Stimulated activated effector memory CD8-positive, alpha-beta T cell treated with anti-CD3 and anti-CD28 coated beads, Interleukin-12 subunit alpha, Interleukin-12 subunit beta, amount 100 ng/mL, for 72 hours (primary cell): ENCODE measurements at regions not wholly inside any gene's neighbourhood (a gene's known extent, or its start where the extent isn't known, plus 50 kb on each side); places are given as distances from the start of the nearest gene placed in this dataset.

Experiments
- ATAC-seq: fragments of 150-1000 bp; cut with Tn5 transposase; 2 replicates; pipeline ENCODE4 v1.10.0; 2021
- DNase-seq, 2 donors: peaks; one replicate each; pipeline ENCODE4 v3.0.0; 2021 to 2022; ENCODE audit warnings: low spot score in 2 of 2
- H3K27ac Mint-ChIP-seq: one replicate; pipeline ENCODE4 v1.8.0; 2022; ENCODE audit warnings: mild to moderate bottlenecking, mixed read lengths
- H3K36me3 Mint-ChIP-seq: one replicate; pipeline ENCODE4 v1.8.0; 2022; ENCODE audit warnings: mild to moderate bottlenecking, mixed read lengths
- H3K4me1 Mint-ChIP-seq: one replicate; pipeline ENCODE4 v1.8.0; 2022; ENCODE audit warnings: mixed read lengths
- H3K4me3 Mint-ChIP-seq: one replicate; pipeline ENCODE4 v1.8.0; 2022; ENCODE audit warnings: mild to moderate bottlenecking, mixed read lengths
- H3K9me3 Mint-ChIP-seq: one replicate; pipeline ENCODE4 v1.8.0; 2022; ENCODE audit warnings: mixed read lengths

DNA sequence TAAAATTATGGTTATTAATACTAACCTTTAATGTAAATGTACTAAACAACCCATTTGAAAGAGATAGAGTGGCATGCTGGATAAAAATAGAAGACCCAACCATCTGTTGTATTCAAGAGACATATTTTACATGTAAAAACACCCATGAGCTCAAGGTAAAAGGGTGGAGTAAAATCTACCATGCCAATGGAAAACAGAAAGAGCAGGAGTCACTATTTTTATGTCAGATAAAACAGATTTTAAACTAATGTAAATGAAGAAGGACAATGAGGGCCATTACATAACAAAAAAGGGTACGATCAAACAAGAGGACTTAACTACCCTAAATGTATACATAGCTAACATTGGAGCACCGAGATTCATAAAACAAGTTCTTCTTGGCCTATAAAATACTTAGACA lies 66.3 kb downstream of the ITM2A start:
- H3K9me3 Mint-ChIP-seq: peaks cover 5% of the 10 kb centered on the region
- no peak for ATAC-seq
- H3K27ac Mint-ChIP-seq: no peak overlapping the region
- H3K4me1 Mint-ChIP-seq: no peaks in the 10 kb centered on the region
- no peak for DNase-seq
- H3K4me3 Mint-ChIP-seq: no peak overlapping the region
- H3K36me3 Mint-ChIP-seq: no peaks in the 10 kb centered on the region

DNA sequence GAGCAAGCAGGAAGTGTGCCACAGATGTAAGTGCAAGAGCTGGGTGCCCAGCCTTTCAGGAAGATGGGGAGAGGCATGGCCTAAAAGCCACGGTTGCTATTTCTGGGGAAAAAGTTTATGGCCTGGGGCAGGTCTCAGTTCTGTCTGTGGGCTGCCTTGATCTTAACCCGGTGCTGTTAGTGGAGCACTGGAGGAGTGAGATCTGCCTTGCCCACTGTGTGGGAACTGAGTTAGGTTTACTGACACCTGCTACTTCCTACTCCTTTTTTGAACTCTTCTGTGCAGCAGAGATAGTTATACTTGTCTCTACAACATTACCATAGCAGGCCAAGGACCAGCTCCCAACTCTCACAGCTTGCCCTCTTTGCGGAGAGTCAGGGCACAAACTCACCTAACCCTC lies 76.5 kb downstream of the ITM2A start:
- Mint-ChIP-seq H3K9me3 (peaks cover 10% of the 10 kb centered on the region), H3K36me3 (no peaks in the 10 kb centered on the region), H3K4me1 (peaks cover 17% of the 10 kb centered on the region), H3K4me3 (no peak overlapping the region), H3K27ac (no peak overlapping the region)
- no peak for ATAC-seq
- no peak for DNase-seq

DNA sequence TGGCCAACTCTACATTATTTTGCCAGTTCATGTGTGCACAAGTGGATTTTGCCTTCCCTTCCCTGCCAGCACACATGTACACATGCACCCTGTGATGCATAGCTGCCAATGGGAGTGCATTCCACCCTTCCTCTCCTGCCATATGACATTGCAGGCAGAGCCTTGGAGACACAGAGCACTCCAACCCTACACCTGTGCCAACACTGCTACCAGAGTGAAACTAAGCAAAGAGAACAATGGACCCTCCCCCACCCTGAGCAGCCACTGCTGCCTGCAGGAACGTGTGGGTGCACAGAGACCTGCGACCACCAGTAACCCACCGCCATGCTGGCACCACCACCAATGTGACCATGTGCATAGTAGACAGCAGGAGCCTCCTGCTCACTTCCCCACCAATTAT lies 78.4 kb downstream of the ITM2A start:
- Mint-ChIP-seq H3K4me1 (peaks cover 17% of the 10 kb centered on the region), H3K36me3 (no peaks in the 10 kb centered on the region), H3K4me3 (no peak overlapping the region), H3K9me3 (peaks cover 1% of the 10 kb centered on the region), H3K27ac (no peak overlapping the region)
- no peak for ATAC-seq
- no peak for DNase-seq

DNA sequence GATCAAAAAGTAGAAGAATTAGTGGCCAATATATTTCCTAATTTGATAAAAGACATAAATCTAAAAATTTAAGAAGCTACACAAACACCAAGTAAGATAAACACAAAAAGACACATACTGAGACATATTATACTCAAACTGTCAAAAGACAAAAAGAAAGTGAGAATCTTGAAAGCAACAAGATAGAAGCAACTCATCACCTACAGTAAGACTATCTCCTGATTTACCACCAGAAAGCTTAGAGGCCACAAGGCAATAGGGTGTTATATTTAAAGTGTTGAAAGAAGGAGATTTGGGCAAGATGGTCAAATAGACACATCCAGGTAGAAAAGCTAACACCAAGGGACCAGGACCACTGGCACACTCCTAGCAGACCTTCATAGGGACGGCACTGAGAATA lies 79.4 kb downstream of the ITM2A start:
- DNase-seq: no peak
- ATAC-seq: no peak
- no peak overlapping the region for H3K4me3 Mint-ChIP-seq
- H3K9me3 Mint-ChIP-seq: no peaks in the 10 kb centered on the region
- H3K4me1 Mint-ChIP-seq: peaks cover 17% of the 10 kb centered on the region
- no peaks in the 10 kb centered on the region for H3K36me3 Mint-ChIP-seq
- H3K27ac Mint-ChIP-seq: no peak overlapping the region

DNA sequence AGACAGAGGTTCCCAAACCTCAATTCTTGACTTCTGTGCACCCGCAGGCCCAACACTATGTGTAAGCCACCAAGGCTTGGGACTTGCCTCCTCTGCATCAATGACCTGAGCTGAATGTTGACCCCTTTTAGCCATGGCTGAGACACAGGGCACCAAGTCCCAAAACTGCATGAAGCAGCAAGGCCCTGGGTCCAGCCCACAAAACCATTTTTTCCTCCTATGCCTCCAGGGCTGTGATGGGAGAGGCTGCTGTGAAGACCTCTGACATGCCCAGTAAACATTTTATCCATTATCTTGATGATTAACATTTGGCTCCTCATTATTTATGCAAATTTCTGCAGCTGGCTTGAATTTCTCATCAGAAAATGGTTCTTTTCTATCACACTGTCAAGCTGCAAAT lies 85.4 kb downstream of the ITM2A start:
- no peak for DNase-seq
- no peak for ATAC-seq
- H3K4me3 Mint-ChIP-seq: no peak overlapping the region
- peaks cover 4% of the 10 kb centered on the region for H3K4me1 Mint-ChIP-seq
- H3K9me3 Mint-ChIP-seq: peaks cover 6% of the 10 kb centered on the region
- no peak overlapping the region for H3K27ac Mint-ChIP-seq
- H3K36me3 Mint-ChIP-seq: no peaks in the 10 kb centered on the region

DNA sequence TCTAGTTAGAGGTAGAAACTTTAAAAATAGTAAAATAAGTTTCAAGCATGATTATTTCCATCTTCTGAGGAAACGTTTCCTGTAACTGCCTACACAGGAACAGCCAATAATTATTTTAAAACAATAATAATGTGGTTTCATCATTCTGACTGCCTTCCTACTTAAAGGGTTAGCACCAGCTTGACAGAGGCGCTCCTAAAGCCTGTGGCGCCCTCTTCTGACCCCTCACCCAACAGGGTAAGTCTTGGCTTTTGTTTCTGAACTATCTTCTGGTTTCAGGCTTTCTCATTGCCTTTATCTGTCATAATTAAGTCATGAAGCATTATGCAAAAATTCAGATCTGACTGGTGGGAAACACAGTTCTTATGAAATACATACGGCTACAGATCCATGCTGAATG lies 96.7 kb downstream of the ITM2A start:
- DNase-seq (peak; percentile 23 to 69), ATAC-seq (peak; percentile 99)
- Mint-ChIP-seq H3K4me3 (no peak overlapping the region), H3K9me3 (no peaks in the 10 kb centered on the region), H3K36me3 (no peaks in the 10 kb centered on the region), H3K27ac (peak overlapping the region; percentile 26), H3K4me1 (peaks cover 17% of the 10 kb centered on the region)

DNA sequence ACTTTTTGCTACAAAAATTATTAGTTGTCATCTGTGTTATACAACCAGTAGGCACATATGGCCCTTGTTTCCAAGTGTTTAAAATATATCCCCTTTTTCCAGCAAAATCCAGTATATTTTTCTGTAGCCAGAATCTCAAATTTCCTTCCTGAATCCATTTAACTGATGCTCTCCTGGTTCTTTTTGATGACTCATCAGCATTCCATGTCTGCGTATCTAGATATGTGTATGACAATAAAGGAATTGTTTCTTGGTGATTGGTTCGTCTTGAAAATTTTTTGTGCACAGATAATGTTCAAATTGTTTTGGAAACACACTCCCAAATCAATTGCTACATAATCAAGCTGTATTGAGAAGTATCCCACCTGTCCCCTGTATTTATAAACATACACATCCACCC lies 98.3 kb downstream of the ITM2A start:
- Mint-ChIP-seq H3K36me3 (no peaks in the 10 kb centered on the region), H3K27ac (peak overlapping the region; percentile 26), H3K9me3 (no peaks in the 10 kb centered on the region), H3K4me3 (peak overlapping the region; percentile 22), H3K4me1 (peaks cover 18% of the 10 kb centered on the region)
- ATAC-seq (no peak), DNase-seq (no peak)

DNA sequence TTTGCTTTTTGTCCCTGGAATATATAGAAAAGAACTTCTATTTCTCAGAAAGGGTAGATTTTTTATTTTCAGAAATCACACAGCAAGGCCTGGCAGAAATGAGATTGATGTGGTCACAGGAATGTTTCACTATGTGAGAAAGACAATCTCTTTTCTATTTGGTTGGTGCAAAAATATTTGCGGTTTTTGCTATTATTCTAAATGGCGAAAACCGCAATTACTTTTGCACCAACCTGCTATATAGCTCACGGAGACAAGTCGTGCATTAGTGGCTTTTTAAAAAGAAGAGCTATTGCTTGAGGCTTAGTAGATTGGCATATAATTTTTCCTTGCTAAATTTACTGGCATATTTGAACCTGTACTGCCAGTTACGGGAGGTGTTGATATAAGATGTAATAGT lies 100.4 kb downstream of the ITM2A start:
- DNase-seq: no peak

DNA sequence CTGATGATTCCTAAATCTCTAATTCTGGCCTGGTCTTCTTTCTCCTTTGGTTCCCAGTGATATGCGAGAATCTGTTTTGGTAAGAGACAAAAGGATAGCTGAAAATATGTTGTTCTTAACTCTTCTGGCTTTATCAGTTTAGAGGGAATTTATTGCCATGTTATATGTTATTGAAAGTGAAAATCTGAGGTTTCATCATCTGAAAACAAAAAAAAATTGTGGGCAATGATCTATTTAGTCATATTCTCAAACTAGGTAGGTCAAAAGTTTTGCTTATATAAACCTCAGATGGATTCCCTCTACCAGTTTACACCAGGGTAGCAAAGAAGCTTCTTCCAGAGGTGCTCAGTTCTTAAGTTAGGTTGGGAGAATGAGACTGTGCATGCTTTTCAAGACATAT lies 103.6 kb downstream of the ITM2A start:
- peak overlapping the region; percentile 27 for H3K27ac Mint-ChIP-seq
- H3K4me3 Mint-ChIP-seq: peak overlapping the region; percentile 27
- ATAC-seq: no peak
- DNase-seq: no peak
- peaks cover 44% of the 10 kb centered on the region for H3K4me1 Mint-ChIP-seq
- H3K36me3 Mint-ChIP-seq: no peaks in the 10 kb centered on the region
- no peaks in the 10 kb centered on the region for H3K9me3 Mint-ChIP-seq

More for the DNA sequence above, 100.4 kb downstream of the ITM2A start:
- no peak overlapping the region for H3K27ac Mint-ChIP-seq
- H3K4me1 Mint-ChIP-seq: peaks cover 33% of the 10 kb centered on the region
- no peaks in the 10 kb centered on the region for H3K9me3 Mint-ChIP-seq
- H3K36me3 Mint-ChIP-seq: no peaks in the 10 kb centered on the region
- peak overlapping the region; percentile 39 for H3K4me3 Mint-ChIP-seq
- no peak for ATAC-seq

DNA sequence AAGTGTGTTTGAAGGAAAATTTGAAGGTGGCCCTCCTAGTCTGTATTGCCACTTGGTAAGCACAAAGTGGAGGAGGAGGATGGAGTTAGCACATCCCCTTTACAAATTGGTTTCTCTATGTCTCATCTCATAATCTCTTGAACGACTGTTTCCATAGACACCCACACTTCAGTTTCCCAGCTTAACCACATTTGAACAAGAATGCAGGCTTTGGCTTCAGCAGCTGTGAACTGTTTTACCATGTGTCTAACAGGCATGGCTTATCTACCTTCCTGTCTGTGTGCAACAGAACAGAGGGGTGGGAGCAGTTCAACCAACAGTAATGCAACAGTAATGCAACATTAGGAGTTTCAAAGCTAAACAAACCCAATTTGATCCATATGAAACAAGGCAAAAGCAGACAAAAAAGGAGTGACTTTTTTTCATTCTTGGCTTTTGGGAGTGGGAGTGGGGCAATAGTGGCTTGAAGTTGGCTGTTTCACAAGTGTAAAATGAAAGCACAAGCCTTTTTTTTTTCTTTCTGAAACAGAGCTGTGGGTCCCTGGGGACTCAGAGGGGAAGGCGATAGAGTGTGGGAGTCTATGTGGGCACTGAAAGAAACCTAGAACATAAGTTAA lies 108.0 kb downstream of the ITM2A start:
- no peaks in the 10 kb centered on the region for H3K36me3 Mint-ChIP-seq
- peak; percentile 20 to 67 for DNase-seq
- no peaks in the 10 kb centered on the region for H3K9me3 Mint-ChIP-seq
- peak overlapping the region; percentile 57 for H3K4me3 Mint-ChIP-seq
- H3K27ac Mint-ChIP-seq: peak overlapping the region; percentile 88
- H3K4me1 Mint-ChIP-seq: peaks cover 56% of the 10 kb centered on the region
- ATAC-seq: peak; percentile 96

DNA sequence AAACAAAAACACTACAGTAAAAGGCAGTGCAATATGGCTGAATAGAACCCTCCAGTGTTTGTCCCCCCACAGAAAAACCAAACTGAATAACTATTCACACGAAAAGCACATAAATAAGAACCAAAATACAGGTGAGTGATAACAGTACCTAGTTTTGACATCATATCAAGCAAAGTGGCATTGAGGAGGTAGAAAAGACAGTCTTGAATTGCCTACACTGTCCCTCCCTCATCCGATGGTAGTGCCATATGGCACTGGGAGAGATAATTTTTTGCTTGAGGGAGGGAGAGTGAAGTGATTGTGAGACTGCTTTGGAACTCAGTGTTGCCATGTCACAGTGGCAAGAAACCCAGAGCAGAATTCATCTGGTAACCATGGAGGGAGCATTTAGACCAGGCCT lies 99.2 kb downstream of the GPR174 start:
- Mint-ChIP-seq H3K4me1 (peaks cover 41% of the 10 kb centered on the region), H3K4me3 (no peak overlapping the region), H3K27ac (peak overlapping the region; percentile 74), H3K9me3 (peaks cover 5% of the 10 kb centered on the region), H3K36me3 (no peaks in the 10 kb centered on the region)
- ATAC-seq (peak; percentile 73), DNase-seq (no peak)

DNA sequence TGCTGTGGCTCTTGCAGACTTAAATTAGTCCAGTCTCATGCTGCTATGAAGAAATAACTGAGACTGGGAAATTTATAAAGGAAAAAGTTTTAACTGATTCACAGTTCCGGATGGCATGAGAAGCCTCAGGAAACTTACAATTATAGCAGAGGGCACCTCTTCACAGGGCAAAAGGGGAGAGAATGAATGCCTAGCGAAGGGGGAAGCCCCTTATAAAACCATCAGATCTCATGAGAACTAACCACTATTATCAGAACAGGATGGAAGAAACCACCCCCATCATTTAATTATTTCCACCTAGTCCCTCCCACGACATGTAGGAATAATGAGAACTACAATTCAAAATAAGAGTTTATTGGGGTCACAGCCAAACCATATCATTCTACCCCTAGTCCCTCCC lies 91.4 kb downstream of the GPR174 start:
- H3K4me3 Mint-ChIP-seq: peak overlapping the region; percentile 9
- peak overlapping the region; percentile 52 for H3K27ac Mint-ChIP-seq
- no peak for DNase-seq
- ATAC-seq: no peak
- H3K36me3 Mint-ChIP-seq: peaks cover 3% of the 10 kb centered on the region
- peaks cover 24% of the 10 kb centered on the region for H3K4me1 Mint-ChIP-seq
- peaks cover 2% of the 10 kb centered on the region for H3K9me3 Mint-ChIP-seq

DNA sequence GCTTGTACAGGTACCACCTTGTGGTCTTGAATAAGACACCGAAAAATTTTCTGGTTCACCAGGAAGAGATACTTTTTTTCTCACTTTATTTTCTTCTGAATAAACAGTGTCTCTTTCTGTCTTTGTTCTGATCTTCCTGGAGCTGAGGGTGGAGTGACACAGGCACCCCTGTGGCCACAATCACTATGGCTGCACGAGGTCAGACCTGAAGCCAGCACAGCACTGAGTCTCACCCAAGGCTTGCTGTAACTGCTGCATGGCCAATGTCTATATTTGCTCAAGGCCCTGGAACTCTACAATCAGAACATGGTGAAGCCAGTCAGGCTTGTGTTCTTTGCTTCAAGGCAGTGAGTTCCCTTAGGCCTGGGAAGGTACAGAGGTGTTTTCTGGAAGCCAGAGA lies 87.2 kb downstream of the GPR174 start:
- Mint-ChIP-seq H3K4me3 (peak overlapping the region; percentile 42), H3K9me3 (no peaks in the 10 kb centered on the region), H3K4me1 (peaks cover 27% of the 10 kb centered on the region), H3K27ac (peak overlapping the region; percentile 48), H3K36me3 (peaks cover 5% of the 10 kb centered on the region)
- DNase-seq (no peak), ATAC-seq (peak; percentile 56)
